HEK293T (cell line): ENCODE measurements at regions not wholly inside any gene's neighbourhood (a gene's known extent, or its start where the extent isn't known, plus 50 kb on each side); places are given as distances from the start of the nearest gene placed in this dataset.

Source experiments
- FOXM1 ChIP-seq: fragments of 450-650 bp; IDR thresholded peaks from 2 replicates; pipeline ENCODE4 v1.6.1; 2017; ENCODE audit warnings: mild to moderate bottlenecking, borderline replicate concordance
- NFRKB ChIP-seq: fragments of 450-650 bp; IDR thresholded peaks from 2 replicates; pipeline ENCODE4 v1.6.1; 2016; ENCODE audit warnings: mild to moderate bottlenecking, moderate library complexity
- SP1 ChIP-seq: fragments of 450-650 bp; IDR thresholded peaks from 2 replicates; pipeline ENCODE4 v1.6.1; 2017

DNA sequence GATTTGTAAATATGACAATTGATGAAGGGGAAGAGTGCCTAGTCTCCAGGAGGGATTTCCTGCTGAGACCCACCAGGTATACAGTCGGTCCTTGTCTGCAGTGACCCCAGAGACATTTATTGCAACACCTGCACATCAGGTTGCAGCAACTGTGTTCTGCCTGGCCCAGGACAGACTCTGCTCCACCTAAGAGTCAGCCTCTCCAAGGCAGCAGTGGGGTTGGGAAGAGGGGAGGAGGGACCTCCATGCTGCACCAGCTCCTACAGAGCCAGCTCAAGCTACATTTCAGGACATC lies 120.4 kb upstream of the IRF2BP2 start:
- TF ChIP-seq SP1 (no peak), FOXM1 (no peak), NFRKB (no peak)
